ENCODE measurements at regions not wholly inside any gene's neighbourhood (a gene's known extent, or its start where the extent isn't known, plus 50 kb on each side); places are given as distances from the start of the nearest gene placed in this dataset.
"Not testable (repeated sequence)": the region's sequence is repeated elsewhere in the genome, so short reads cannot be mapped to it uniquely, and the experiment has no call there.

DNA sequence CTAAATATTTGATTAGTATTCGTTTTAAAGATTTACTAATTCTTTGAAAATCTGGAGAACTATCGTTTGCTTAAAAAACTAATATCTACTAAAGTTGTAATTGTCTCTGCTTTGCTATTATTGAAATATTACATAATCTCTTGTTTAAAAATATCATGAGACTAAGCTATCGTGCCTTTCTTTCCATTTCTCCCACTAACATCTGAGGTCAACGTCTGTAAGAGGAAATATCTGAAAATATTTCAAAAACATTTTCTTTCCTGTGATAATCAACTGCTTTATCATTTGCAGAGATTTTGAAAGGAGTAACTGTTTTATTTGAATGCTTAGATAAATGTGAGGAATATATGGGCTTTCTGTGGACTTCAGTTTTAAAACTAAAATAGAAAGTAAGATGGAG lies 694.1 kb downstream of the USP25 start:
- DNase-seq, result no peak

- no peak for DNase-seq
Measured at GRCh38 chr21:16424331-16424751, 694.6 kb downstream of the USP25 start.

DNA sequence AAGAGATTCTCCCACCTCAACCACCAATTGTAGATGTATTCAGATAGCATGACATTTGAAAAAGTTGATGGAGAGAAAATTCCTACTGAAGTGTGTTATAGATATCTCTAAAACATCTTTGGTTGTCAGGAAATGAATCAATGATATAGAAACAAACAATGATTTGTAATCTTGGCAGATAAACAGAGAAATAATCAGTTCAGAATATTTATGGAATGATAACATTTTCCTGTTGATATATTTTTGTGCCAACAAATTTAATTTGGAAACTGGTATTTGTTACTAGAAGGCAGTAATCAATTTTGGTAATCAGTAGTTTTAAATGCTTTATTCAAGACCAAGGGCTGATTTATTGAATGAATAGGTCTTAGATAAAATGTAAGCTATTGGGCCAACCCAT lies 695.6 kb downstream of the USP25 start:
- DNase-seq, result no peak

DNA sequence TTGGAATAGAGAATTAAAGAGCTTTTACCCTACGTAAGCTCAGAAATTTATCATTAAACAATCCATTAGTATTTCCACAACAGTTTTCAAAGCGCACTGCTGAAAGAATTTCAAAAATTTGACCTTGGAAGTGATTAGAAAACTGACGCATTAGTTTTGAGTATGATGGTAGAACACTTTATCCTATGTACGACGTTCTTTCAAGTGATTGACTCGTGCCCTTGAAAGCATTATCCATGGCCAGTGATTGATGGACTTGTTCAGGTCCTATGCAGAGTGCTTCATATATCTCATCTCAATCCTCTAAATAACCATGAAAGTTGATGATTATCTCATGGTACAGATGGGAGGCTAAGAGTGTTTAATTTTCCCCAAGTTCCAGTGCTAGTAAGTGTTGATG lies 697.2 kb downstream of the USP25 start:
- no peak for DNase-seq

- no peak for DNase-seq
Measured at GRCh38 chr21:16427587-16428087, 697.9 kb downstream of the USP25 start.

- DNase-seq, result no peak
Measured at GRCh38 chr21:16437586-16437985, 707.8 kb downstream of the USP25 start.

DNA sequence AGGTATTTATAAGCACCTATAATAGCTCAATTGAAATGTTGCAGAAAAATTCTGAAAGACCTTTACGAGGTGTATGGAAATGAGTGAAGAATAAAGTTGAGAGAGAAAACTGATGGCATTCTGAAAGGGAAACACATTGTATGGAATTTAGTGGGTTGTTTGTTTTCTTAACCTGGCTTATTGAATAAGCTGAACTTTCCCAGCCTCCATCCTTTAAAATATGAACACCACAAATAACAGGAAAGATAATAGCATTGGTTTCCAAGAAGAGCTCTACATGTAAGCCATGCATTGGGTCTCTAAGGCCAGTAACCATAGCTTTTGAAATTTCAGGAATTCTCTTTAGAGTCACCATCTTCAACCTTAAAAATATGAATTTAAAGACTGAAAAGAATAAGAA lies 709.0 kb downstream of the USP25 start:
- DNase-seq, result no peak

DNA sequence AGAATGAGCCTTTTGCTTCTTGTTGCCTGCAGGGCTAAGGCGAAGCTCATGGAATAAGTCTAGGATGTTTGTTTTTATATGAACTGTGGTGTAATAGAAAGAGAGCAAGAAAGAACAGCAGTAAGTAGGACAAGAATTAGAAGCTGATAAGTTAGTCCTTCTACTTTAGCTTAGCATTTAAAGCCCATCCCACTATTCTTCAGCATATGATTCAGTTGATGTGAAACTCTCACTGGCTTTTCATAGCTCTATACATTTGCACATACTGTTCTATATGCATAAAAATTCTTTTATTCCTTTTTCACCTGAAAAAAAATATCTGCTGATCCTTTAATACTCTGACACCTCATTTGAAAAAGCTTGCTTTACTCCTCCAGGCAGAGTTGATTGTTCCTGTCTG lies 712.0 kb downstream of the USP25 start:
- no peak for DNase-seq

DNA sequence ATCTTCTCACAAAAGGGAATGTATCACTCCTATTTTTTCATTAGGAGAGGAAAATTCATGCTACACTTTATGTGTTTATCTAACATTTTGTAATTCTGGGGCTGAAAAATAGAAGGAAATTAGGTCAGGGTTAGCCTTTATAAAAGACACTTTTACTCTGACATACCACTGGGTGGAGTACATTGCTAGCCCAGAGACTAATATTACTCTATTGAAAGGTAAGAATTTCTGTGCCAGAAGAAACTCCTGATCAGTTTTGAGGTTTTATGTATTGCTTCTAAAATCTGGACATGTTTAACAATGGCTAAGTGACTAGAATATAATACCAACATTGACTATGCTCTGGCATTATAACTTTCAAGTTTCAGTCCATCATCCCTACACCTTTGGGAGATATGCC lies 724.6 kb downstream of the USP25 start:
- no peak for DNase-seq

- no peak for DNase-seq
Measured at GRCh38 chr21:16455526-16455925, 725.7 kb downstream of the USP25 start.

- no peak for DNase-seq
Measured at GRCh38 chr21:16455978-16456377, 726.2 kb downstream of the USP25 start.

GRCh38 chr21:16457498-16457897 lies 727.7 kb downstream of the USP25 start:
- no peak for DNase-seq

DNA sequence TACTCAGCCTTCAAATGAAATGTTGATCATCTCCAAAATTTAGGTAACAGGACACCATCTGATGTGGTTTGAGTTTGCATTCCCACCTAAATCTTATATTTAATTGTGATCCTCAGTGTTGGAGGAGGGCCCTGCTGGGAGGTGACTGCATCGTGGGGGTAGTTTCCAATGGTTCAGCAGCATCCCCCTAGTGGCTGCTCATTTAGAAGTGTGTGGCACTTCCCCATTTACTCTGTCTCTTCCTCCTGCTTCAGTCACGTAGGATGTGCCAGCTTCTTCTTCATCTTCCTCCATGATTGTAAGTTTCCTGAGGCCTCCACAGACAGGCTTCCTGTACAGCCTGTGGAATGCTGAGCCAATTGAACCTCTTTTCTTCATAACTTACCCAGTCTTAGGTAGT lies 731.2 kb downstream of the USP25 start:
- DNase-seq, result no peak

DNA sequence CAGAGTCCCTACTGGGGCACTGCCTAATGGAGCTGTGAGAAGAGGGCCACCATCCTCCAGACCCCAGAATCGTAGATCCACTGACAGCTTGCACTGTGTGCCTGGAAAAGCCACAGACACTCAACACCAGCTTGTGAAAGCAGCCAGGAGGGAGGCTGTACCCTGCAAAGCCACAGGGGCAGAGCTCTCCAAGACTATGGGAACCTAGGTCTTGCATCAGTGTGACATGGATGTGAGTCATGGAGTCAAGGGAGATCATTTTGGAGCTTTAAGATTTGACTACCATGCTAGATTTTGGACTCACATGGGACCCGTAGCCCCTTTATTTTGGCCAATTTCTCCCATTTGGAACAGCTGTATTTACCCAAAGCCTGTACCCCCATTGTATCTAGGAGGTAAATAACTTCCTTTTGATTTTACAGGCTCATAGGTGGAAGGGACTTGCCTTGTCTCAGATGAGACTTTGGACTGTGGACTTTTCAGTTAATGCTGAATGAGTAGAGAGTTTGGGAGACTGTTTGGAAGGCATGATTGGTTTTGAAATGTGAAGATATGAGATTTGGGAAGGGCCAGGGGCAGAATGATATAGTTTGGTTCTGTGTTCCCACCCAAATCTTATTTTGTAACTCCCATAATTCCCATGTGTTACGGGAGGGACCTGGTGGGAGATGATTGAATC lies 734.6 kb downstream of the USP25 start:
- not testable (repeated sequence) for DNase-seq

- no peak for DNase-seq
Measured at GRCh38 chr21:16468184-16468583, 738.4 kb downstream of the USP25 start.

- DNase-seq, result no peak
Measured at GRCh38 chr21:16473988-16474387, 744.2 kb downstream of the USP25 start.

DNA sequence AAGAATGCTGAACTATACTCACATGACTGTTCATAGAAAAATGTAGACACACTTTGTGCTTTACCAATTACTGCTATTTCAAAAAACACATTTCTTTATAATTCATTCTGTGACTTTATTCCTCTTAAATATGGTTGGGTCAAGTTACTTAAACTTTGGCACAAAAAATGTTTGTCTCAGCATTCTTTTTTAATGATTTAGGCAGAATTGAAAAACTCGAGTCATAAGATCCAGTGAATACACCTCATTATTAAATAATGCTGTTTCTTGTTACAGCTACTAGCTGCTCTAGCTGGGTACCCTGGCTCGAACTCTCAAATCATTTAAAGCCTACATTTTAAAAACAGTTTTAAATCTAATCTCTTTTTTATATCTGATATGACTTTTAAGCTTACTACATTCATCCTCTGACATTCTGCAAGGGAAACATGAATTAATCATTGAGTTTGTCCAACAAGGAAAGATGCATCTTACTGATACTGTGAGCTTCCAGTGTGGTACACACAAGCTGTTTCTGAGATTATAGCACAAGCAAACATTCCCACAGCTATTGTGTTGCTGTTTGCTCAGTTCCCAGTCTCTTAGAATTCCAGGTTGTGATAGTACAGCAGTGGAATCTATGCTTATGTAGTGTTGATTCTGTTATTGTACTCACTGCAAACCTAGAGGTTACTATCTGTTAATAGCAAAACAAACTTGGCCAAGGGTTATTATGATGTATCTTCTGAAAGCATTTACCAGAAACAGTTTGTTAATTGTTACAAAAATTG lies 746.5 kb downstream of the USP25 start:
- no peak for DNase-seq

DNA sequence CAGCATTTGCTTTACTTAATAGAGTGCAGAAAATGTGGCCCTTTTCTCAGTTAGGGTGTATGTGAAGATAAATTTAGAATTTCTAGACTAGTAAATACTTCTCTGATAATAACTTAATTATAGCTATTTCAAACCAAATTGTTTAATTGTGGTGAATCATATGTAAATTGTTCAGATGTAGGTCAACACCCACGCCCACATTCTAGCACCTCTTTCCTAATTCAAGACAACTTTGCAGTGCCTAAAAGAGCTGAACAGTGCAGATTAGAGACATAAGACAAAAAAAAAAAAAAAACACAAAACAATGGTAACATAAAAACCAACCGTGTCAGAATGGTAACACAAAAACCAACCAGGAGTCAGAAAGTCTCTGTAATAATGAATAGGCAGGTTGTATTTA lies 758.3 kb downstream of the USP25 start:
- no peak for DNase-seq

DNA sequence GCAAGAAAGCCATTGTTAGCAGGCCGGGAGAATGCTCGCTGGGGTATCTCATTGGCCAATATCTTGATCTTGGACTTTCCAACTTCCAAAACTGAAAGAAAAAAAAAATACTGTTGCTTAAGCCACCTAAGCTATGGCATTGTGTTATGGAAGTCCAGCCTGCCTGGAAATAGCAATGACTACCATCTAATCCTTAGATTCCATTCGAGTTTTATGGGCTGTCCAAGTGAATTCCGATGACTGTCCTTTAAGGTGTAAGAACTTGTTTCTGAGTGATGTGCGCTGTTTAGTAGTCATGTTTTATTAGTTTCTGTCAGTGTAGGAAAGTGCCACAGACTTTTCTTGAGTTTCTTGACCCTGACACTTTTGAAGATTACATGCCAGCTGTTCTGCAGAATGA lies 762.6 kb downstream of the USP25 start:
- DNase-seq, result no peak

GRCh38 chr21:16492892-16493291 lies 763.1 kb downstream of the USP25 start:
- no peak for DNase-seq

DNA sequence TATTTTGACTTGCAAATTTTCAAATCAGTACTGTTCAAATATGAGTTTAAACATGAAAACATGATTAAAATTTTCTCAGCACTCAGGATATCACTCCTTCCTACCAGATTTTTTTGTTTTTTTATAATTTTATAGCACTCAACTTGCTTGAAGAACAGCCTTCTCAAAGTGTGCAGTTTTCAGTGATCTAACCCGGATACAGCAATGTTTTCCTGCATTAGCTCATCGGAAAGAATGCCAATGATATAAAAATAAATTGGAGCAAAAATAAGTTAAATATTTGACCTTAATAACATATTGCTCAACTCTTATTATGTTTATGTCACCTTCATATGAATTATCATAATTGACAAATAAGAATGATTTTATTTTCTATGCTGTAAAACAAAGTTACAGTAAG lies 766.8 kb downstream of the USP25 start:
- no peak for DNase-seq

- DNase-seq, result no peak
Measured at GRCh38 chr21:16500271-16500670, 770.5 kb downstream of the USP25 start.

DNA sequence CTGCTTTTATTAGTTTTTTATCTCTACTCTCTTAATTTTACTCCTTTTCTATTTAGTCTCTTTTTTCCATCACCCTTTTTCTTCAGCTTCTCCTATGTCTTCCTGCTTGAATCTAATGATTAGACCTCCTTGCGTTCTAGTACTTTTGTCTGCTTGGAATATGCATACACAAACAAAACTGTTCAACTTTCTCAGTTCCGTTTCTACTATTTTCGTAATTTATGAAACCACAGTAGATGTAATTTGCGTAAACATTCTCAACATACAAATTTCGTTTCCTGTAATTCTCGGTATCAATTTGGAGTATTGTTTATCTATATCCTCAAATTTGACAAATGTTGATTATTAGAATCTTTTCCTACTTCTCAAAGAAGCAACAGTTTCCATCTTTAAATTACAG lies 772.5 kb downstream of the USP25 start:
- no peak for DNase-seq

DNA sequence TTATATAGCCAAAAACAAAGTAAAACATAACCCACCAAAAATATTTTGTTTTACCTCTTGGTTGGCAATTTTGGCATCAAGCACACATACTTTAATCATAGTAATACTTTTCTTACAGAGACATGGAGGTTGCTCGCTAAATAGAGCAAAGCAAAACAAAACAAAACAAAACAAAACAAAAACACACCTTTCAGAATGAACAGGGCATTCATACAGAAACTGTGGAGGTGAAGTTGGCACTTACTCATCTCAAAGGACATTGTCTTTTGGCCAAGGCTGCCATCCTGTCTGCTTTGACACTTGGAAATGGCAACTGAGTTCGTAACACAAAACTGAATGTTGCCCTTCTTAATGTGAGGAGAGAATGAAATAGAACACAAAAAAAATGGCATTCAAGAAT lies 773.1 kb downstream of the USP25 start:
- DNase-seq, result no peak
